OCI-LY7 (cell line): ENCODE measurements at regions not wholly inside any gene's neighbourhood (a gene's known extent, or its start where the extent isn't known, plus 50 kb on each side); places are given as distances from the start of the nearest gene placed in this dataset.
A peak's percentile ranks its signal among the peaks of the same experiment; 100 is the strongest.

ENCODE experiments used
- BruUV-seq: library from RNA; stranded (reverse); fragments of 400-500 nt; replicated peaks from 2 replicates; lab custom pipeline; 2021; lab: Mats Ljungman, UMichigan
- CTCF ChIA-PET: fragments of 300-600 bp; sonication (Branson Sonifier 250); formaldehyde crosslinking; loops from one replicate; lab custom pipeline; 2022; ENCODE audit warnings: antibody characterized with exemption; ENCODE audit not compliant: unreplicated experiment; lab: Charles Lee
- POLR2A ChIA-PET: fragments of 300-600 bp; sonication (Branson Sonifier 250); formaldehyde crosslinking; loops from one replicate; lab custom pipeline; 2022; ENCODE audit warnings: antibody characterized with exemption; lab: Charles Lee
- DNase-seq: peaks from one replicate; pipeline ENCODE4 v3.0.0-alpha.2; 2015; ENCODE audit warnings: low spot score
- H2AFZ ChIP-seq: fragments of 200-600 bp; sonication (generic), shearing (Covaris generic); 2 replicates; pipeline ENCODE4 v1.6.1; 2014; ENCODE audit warnings: mild to moderate bottlenecking, antibody characterized with exemption, low read length, moderate library complexity
- H3K27ac ChIP-seq: fragments of 200-600 bp; sonication (generic); 2 replicates; pipeline ENCODE4 v1.5.1; 2014; ENCODE audit warnings: mixed run types, low read depth, mild to moderate bottlenecking, moderate library complexity, low read length, inconsistent platforms; ENCODE audit not compliant: poor library complexity, severe bottlenecking
- H3K36me3 ChIP-seq: fragments of 200-600 bp; sonication (generic); 2 replicates; pipeline ENCODE4 v1.6.1; 2014; ENCODE audit warnings: mild to moderate bottlenecking, antibody characterized with exemption, low read length, moderate library complexity, mixed read lengths; ENCODE audit not compliant: insufficient read depth
- H3K4me1 ChIP-seq: fragments of 200-600 bp; sonication (generic); 2 replicates; pipeline ENCODE4 v1.5.1; 2014; ENCODE audit warnings: mild to moderate bottlenecking, low read length; ENCODE audit not compliant: insufficient read depth, poor library complexity, severe bottlenecking
- H3K4me2 ChIP-seq: fragments of 200-600 bp; sonication (generic); 2 replicates; pipeline ENCODE4 v1.6.1; 2014; ENCODE audit warnings: mild to moderate bottlenecking, low read length
- H3K4me3 ChIP-seq: fragments of 200-600 bp; sonication (generic); 2 replicates; pipeline ENCODE4 v1.5.1; 2014; ENCODE audit warnings: mild to moderate bottlenecking, low read depth, low read length; ENCODE audit not compliant: poor library complexity, severe bottlenecking
- H3K79me2 ChIP-seq: fragments of 200-600 bp; sonication (generic); 2 replicates; pipeline ENCODE4 v1.6.1; 2016; ENCODE audit warnings: low read depth, mild to moderate bottlenecking, low read length, moderate library complexity, mixed read lengths; ENCODE audit not compliant: insufficient read depth
- H3K9me2 ChIP-seq: fragments of 200-600 bp; sonication (generic); 2 replicates; pipeline ENCODE4 v1.6.1; 2016; ENCODE audit warnings: mild to moderate bottlenecking, low read length, mixed read lengths; ENCODE audit not compliant: insufficient read depth
- H3K9me3 ChIP-seq: fragments of 200-600 bp; sonication (generic); 2 replicates; pipeline ENCODE4 v1.6.1; 2014; ENCODE audit warnings: mild to moderate bottlenecking, mixed run types, low read length, mixed read lengths
- H4K20me1 ChIP-seq: fragments of 200-600 bp; sonication (generic); 2 replicates; pipeline ENCODE4 v1.6.1; 2014; ENCODE audit warnings: mild to moderate bottlenecking, antibody characterized with exemption, low read length, moderate library complexity, mixed read lengths; ENCODE audit not compliant: insufficient read depth
- EZH2phosphoT487 ChIP-seq: fragments of 200-600 bp; sonication (generic); IDR thresholded peaks from 2 replicates; pipeline ENCODE4 v1.6.1; 2018; ENCODE audit warnings: low read depth, borderline replicate concordance, mild to moderate bottlenecking, mixed run types, antibody characterized with exemption, low read length, moderate library complexity, mixed read lengths
- intact Hi-C: fragments of 100-400 bp; cut with micrococcal nuclease; formaldehyde crosslinking; loops from one replicate; pipeline ENCODE4 v1.10.0; 2022; ENCODE audit not compliant: unreplicated experiment
- TF ChIP-seq, protein P1 (sequence below): fragments of 200-600 bp; sonication (generic); conservative IDR thresholded peaks from 2 replicates; pipeline ENCODE4 v1.5.1; 2014; ENCODE audit warnings: mild to moderate bottlenecking, antibody characterized with exemption, low read length, moderate library complexity, mixed read lengths

DNA sequence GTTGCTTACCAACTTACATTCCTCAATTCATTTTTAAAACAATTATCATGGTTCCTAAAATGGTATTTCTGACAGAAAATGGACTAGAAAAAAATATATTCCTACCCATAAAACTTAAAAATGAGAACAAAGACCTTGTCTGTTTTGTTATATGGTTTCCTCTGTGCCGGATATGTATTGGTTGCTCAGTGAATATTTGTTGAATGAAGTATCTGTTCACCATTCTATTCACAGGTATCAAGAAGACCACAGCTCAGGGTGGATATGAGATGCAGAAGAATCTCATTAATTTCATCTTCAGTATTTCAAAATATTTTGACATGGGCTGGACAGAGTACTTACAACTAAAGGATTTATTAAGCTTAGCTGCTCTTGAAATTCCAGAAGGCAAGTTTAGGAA lies 58.1 kb downstream of the TUSC7 start:
- no peak overlapping the region for H3K4me3 ChIP-seq
- CTCF ChIA-PET = no interaction called here
- no peaks in the 10 kb centered on the region for H4K20me1 ChIP-seq
- H3K79me2 ChIP-seq = no peaks in the 10 kb centered on the region
- POLR2A ChIA-PET = interaction anchor here (0.8 kb wide), 1 partner anchor 17 kb away, joined by 4 read pairs; no protein-coding TSS in a partner anchor
- BruUV-seq = no TSS peak
- H3K27ac ChIP-seq = no peak overlapping the region
- no peak overlapping the region for H2AFZ ChIP-seq
- no peaks in the 10 kb centered on the region; the same call in 1 of the 2 replicates for H3K36me3 ChIP-seq
- TF ChIP-seq, protein P1, sequence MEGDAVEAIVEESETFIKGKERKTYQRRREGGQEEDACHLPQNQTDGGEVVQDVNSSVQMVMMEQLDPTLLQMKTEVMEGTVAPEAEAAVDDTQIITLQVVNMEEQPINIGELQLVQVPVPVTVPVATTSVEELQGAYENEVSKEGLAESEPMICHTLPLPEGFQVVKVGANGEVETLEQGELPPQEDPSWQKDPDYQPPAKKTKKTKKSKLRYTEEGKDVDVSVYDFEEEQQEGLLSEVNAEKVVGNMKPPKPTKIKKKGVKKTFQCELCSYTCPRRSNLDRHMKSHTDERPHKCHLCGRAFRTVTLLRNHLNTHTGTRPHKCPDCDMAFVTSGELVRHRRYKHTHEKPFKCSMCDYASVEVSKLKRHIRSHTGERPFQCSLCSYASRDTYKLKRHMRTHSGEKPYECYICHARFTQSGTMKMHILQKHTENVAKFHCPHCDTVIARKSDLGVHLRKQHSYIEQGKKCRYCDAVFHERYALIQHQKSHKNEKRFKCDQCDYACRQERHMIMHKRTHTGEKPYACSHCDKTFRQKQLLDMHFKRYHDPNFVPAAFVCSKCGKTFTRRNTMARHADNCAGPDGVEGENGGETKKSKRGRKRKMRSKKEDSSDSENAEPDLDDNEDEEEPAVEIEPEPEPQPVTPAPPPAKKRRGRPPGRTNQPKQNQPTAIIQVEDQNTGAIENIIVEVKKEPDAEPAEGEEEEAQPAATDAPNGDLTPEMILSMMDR = no peak
- no peak for TF ChIP-seq EZH2phosphoT487
- H3K4me1 ChIP-seq = no peaks in the 10 kb centered on the region
- H3K9me3 ChIP-seq = no peaks in the 10 kb centered on the region
- H3K4me2 ChIP-seq = no peak overlapping the region
- no peaks in the 10 kb centered on the region for H3K9me2 ChIP-seq
- intact Hi-C loops = no loop called here
- no peak for DNase-seq

GRCh38 chr3:116770815-116771450 lies 61.4 kb downstream of the TUSC7 start:
- ChIA-PET POLR2A (interaction anchor here (0.6 to 0.7 kb wide), 6 partner anchors 110 to 1311 kb away, joined by 3 to 5 read pairs (median 4); no protein-coding TSS in a partner anchor), CTCF (interaction anchor here (0.6 kb wide), 1 partner anchor 1863 kb away, joined by 4 read pairs; no protein-coding TSS in a partner anchor)
- intact Hi-C loops = loop anchor here (1.0 to 10.0 kb wide), 5 partner anchors 244 to 1858 kb away; no protein-coding TSS in a partner anchor
- no peak overlapping the region for H3K27ac ChIP-seq
- H3K4me2 ChIP-seq = no peak overlapping the region
- H3K36me3 ChIP-seq = no peaks in the 10 kb centered on the region; the same call in 1 of the 2 replicates
- no peak overlapping the region for H3K4me3 ChIP-seq
- BruUV-seq = no TSS peak
- peak; percentile 58 for DNase-seq
- no peak overlapping the region for H2AFZ ChIP-seq
- H3K79me2 ChIP-seq = no peaks in the 10 kb centered on the region
- H3K9me2 ChIP-seq = no peaks in the 10 kb centered on the region
- TF ChIP-seq EZH2phosphoT487 = no peak
- TF ChIP-seq, protein P1 = peak; percentile 85
- no peaks in the 10 kb centered on the region for H4K20me1 ChIP-seq
- H3K9me3 ChIP-seq = no peaks in the 10 kb centered on the region
- no peaks in the 10 kb centered on the region for H3K4me1 ChIP-seq
